ENCODE measurements at regions not wholly inside any gene's neighbourhood (a gene's known extent, or its start where the extent isn't known, plus 50 kb on each side); places are given as distances from the start of the nearest gene placed in this dataset.

DNA sequence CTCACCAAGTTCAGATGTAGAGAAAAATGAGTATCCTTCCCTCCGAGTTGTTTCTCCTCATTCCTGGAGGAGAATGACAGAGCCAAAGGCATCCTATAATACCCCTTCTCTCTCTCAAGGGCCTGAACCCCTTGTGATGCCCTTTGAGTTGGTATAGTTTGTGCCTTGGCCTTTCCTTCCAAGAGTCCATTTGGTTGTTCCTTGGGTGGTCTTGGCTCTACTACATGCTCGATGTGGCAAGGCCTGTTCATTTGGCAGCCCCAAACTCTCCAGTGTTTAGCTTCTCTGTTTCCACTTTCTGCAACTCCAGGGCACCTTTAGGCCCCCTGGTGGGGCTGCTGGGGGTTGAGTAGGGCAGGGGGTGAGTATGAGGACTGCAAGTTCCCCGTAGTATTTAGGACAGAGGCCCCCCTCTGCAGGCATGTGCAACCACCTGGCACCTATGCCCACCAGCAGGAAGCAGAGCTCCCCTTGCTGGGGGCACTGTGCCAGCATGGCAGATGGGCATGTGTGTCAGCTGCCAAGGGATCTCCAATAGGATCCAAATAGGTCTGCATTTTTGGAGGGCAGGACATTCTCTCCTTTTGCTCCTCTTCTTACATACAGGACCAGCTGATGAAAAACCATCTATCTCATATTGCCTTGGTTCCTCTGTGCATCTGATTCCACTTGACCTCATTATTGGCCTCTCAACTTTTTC, 217.2 kb upstream of the CADM1 start:
- TF ChIP-seq, protein P1, sequence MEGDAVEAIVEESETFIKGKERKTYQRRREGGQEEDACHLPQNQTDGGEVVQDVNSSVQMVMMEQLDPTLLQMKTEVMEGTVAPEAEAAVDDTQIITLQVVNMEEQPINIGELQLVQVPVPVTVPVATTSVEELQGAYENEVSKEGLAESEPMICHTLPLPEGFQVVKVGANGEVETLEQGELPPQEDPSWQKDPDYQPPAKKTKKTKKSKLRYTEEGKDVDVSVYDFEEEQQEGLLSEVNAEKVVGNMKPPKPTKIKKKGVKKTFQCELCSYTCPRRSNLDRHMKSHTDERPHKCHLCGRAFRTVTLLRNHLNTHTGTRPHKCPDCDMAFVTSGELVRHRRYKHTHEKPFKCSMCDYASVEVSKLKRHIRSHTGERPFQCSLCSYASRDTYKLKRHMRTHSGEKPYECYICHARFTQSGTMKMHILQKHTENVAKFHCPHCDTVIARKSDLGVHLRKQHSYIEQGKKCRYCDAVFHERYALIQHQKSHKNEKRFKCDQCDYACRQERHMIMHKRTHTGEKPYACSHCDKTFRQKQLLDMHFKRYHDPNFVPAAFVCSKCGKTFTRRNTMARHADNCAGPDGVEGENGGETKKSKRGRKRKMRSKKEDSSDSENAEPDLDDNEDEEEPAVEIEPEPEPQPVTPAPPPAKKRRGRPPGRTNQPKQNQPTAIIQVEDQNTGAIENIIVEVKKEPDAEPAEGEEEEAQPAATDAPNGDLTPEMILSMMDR (IDR thresholded peaks at IDR 0.05) = no peak
- Histone ChIP-seq H3K27me3 (no peaks in the 10 kb centered on the region), H3K4me1 (no peaks in the 10 kb centered on the region), H3K9me3 (no peaks in the 10 kb centered on the region), H3K4me3 (no peak overlapping the region), H3K36me3 (no peaks in the 10 kb centered on the region), H3K27ac (no peak overlapping the region)
- no peak for DNase-seq (ENCODE audit: low spot score in 2 of 2)
- intact Hi-C loops (cut with DNase I) = no loop called here

DNA sequence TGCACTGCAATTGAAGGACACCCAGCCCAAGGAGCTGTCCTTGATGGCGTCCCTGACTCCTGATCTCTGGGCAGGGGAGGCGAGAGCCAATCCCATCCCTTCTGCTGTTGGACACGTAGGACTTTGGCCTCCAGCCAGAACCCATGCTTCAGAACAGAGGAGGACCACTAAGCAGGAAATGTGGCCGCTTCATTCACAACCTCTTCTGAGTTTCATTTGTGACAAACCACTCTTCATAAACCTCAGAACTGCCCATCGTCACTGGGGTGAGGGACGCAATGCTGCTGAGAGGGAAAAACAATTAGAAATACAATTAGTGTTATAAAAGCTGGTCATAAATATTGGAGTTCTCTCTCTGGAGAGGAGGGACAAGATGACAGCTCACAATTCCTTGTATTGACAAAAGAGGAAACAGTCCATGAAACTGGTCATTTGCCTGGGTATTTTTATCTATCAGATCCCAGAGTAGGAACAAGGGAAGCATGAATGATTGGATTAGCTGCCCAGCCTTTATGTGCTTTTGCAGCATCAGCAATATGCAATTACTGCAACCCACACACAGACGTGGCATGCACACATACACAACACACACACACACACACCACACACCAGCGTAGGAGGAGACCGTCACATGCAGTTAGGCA, 216.5 kb upstream of the CADM1 start:
- Histone ChIP-seq H3K27me3 (no peaks in the 10 kb centered on the region), H3K27ac (no peak overlapping the region), H3K36me3 (no peaks in the 10 kb centered on the region), H3K4me1 (no peaks in the 10 kb centered on the region), H3K9me3 (no peaks in the 10 kb centered on the region), H3K4me3 (no peak overlapping the region)
- DNase-seq (ENCODE audit: low spot score in 2 of 2) = no peak
- intact Hi-C loops (cut with DNase I) = no loop called here
- TF ChIP-seq, protein P1 (IDR thresholded peaks at IDR 0.05) = no peak

DNA sequence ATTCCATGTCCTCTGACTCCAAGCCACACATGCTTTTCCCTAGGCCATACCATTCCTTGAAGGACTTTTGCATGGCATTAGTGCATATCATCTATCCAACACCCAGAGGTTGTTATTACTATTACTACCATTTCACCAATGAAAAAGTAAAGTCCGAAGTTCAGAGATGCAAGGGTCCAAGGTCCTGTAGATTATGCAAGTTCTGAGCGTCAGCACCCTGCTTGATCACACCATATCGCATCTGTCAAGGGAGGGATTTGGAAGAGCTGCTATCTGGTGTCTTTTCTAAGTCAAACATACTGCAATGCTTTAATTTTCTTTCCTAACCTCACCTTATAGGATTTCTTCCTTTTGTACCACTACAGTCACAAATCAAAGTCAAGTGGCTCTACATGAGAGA, 214.7 kb upstream of the CADM1 start:
- intact Hi-C loops (cut with DNase I) = no loop called here
- Histone ChIP-seq H3K4me1 (no peaks in the 10 kb centered on the region), H3K36me3 (no peaks in the 10 kb centered on the region), H3K27ac (no peak overlapping the region), H3K9me3 (no peaks in the 10 kb centered on the region), H3K27me3 (no peaks in the 10 kb centered on the region), H3K4me3 (no peak overlapping the region)
- no peak for DNase-seq (ENCODE audit: low spot score in 2 of 2)
- TF ChIP-seq, protein P1 (IDR thresholded peaks at IDR 0.05) = no peak

DNA sequence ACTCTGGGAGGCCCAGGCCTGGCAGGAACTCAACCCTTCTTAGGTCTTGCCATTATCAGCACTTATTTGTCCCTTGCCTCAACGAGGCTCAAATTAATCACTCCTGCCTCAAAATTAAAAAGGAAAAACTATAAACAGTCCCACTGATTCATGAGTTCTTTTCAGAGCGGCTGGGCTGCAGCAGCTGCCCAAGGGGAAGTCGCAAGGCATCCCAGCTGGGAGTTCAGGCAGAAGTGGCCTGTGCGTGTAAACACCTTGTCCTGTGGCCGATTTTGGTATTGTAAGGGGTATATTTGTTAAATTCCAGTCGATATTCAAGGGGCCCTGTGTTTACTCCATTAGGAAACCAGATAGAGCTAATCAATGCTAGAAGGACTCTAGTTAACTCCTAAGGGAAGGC, 213.9 kb upstream of the CADM1 start:
- H3K4me3 ChIP-seq = no peak overlapping the region
- no peaks in the 10 kb centered on the region for H3K27me3 ChIP-seq
- no peaks in the 10 kb centered on the region for H3K9me3 ChIP-seq
- H3K27ac ChIP-seq = no peak overlapping the region
- H3K4me1 ChIP-seq = no peaks in the 10 kb centered on the region
- TF ChIP-seq, protein P1 (IDR thresholded peaks at IDR 0.05) = no peak
- intact Hi-C loops (cut with DNase I) = no loop called here
- no peaks in the 10 kb centered on the region for H3K36me3 ChIP-seq
- no peak for DNase-seq (ENCODE audit: low spot score in 2 of 2)

DNA sequence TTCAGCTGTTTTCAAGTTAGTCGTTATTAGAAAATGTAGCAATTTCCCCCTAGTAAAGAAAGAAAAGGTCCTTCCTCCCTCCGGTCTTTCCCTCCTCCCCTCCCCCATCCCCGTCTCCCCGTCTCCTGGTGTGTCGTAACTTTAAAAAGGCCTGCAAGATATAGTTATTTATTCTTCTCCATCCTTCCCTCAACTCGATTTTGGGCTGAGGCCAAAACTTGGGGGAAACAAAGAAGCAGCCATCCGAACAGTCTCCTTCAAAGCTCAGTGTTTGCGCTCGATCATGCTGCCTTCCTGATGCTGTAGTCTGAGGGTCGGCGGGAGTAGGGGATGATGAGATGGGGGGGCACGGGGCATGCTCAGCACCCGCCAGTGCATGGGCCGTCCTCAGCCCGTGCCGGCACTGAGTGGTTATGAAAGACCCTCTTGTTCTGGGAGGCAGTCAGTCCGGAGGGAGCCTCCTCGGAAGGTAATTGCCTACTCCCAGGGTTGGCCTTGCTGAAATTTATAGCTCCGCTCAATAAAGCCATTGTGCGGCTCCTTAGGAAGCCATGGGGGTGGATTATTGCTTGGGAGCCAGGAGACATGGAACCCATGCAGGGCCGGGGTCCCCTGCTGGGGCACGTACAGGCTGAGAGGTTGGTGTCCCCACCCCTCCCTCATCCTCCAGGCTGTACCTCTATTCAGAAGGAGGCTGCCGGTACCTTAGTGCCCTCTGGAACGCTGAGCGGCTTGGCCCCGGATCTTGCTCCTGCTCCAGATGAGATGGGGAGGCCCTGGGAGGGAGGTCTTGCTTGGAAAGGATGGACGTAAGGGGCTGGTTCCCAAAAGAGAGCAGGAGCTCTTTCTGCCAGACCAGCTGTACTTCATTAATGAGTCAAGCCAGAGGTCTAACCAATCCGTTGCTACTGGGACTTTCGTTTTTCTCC, 212.7 kb upstream of the CADM1 start:
- H3K9me3 ChIP-seq = no peaks in the 10 kb centered on the region
- no peak overlapping the region for H3K4me3 ChIP-seq
- no peak overlapping the region for H3K27ac ChIP-seq
- H3K4me1 ChIP-seq = no peaks in the 10 kb centered on the region
- DNase-seq (ENCODE audit: low spot score in 2 of 2) = no peak
- TF ChIP-seq, protein P1 (IDR thresholded peaks at IDR 0.05) = no peak
- no peaks in the 10 kb centered on the region for H3K36me3 ChIP-seq
- H3K27me3 ChIP-seq = no peaks in the 10 kb centered on the region
- intact Hi-C loops (cut with DNase I) = no loop called here
